Activated CD8-positive, alpha-beta memory T cell treated with anti-CD3 and anti-CD28 coated beads for 36 hours (primary cell): ENCODE measurements at regions not wholly inside any gene's neighbourhood (a gene's known extent, or its start where the extent isn't known, plus 50 kb on each side); places are given as distances from the start of the nearest gene placed in this dataset.

Experiments used
- CTCF ChIA-PET: fragments of 350-600 bp; sonication (Branson Sonifier 250); formaldehyde crosslinking; loops from one replicate; lab custom pipeline; 2021; ENCODE audit warnings: antibody characterized with exemption; lab: Charles Lee
- POLR2A ChIA-PET: fragments of 350-600 bp; sonication (Branson Sonifier 250); formaldehyde crosslinking; loops from one replicate; lab custom pipeline; 2021; ENCODE audit warnings: antibody characterized with exemption; lab: Charles Lee

DNA sequence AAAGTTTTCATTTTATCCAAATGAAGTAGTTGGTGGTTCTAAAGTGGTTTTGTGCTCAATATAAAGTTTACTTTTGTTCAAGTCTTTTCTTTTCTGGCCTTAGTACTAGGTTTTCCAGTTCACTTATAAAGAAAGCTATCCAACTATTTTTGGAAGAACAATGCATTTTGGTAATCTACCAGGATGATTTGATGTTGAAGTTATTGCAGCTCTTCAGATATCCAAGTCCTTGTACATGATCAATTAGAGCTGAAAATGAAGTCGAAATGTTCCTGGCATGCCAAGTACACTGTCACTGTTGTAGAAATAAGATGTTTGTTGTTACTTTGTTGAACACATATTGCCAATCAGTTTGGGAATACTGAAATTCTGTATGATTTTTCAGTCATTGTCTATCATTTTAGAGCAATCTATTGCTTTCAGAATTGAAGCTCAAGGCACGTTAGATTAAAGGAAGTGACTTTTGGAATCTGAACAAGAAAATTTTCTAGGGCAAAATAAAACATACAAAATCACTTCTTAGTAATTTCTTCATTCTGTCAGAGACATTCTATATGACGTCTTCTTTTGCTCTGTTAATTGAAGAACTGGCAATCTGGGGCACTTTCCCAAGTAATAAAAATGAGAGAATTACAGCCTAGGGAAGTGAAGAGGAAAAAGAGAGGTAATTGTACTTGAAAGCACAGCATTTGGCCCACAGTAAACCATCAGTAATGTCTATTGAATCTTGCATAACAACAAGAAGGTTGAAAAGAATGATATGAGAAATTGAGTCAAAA, 232.3 kb downstream of the MREG start:
- CTCF ChIA-PET: no interaction called here
- POLR2A ChIA-PET: no interaction called here

DNA sequence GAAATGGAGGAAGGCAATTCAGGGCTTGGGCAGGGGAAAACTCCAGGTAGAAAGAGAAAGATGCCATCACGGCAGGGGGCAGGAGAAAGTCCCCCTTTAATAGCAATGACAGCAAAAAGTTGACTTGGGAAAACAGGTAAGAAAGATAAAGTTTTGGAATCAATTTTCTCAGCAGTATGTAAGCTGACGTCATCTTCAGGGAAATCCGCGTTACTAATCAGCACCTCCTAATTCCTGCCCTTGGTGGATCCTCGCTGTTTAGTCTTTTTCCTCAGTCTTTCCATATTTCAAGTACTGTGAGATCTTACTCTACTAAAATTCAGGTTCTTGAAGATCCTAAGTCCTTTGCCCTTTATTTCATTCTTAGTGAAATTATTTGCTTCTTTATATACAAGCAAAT, 233.0 kb downstream of the MREG start:
- ChIA-PET POLR2A (no interaction called here), CTCF (no interaction called here)

DNA sequence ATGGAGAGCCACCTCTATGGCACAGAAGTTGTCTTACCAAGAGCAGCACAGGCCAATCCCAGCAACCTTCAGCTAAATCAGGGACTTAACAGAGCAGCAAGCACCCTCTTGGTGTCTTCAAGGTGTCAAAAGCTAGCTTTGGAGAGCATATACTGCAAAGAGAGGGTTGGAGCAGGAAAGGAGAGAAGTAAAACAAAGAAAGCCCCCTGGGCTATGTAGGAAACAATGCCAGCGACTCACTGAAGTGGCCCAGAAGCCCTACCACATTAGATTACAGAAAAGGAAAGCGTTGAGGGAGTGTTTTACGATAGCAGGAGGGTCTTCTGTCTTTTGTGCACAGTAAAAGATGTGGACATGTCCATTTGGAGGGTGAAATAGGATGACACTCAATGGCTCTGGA, 233.4 kb downstream of the MREG start:
- ChIA-PET POLR2A (no interaction called here), CTCF (no interaction called here)

DNA sequence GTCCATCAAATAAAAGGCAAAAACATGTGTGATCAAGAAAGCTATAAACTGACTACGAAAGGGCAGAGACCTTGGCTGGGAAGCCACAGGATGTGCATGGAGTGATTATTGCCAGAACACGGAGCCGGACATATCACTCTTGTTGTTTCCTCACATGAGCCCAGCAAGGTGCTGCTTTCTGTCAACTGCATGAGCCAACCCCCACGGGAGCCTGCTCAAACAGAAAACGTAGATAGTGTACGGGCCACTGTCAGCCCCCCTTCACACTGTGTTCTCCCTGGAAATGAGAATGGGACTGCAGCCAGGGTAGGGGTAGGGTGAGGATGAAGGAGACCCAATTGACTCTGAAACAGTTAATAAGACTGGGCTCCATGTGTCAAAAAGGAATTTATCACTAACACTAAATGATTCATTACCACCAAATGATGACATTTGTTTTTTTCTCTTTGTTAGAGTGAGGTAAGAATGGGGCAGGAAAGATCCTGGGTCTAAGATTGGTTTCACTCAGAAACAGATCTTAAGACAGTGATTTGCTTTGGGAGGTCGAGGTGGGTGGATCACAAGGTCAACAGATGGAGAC, 235.8 kb downstream of the MREG start:
- ChIA-PET CTCF (no interaction called here), POLR2A (no interaction called here)

DNA sequence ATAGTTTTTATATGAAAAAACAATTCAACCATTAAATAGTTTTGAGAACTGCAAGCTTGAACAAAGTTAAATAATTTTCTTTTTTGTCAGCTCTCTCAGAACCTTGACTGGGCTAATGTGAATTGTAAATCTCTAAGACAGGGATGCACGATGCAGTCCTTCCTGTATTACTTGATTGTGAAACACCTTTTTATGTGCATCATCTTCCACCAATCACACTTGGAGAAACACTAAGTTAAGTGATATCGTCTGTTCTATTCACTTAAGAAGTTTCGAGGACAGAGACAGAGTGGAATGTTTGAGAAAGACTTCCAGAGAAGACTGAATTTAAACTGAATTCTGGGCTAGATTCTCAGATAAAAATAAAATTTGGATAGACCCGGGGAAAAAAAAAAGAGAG, 238.2 kb downstream of the MREG start:
- CTCF ChIA-PET: no interaction called here

DNA sequence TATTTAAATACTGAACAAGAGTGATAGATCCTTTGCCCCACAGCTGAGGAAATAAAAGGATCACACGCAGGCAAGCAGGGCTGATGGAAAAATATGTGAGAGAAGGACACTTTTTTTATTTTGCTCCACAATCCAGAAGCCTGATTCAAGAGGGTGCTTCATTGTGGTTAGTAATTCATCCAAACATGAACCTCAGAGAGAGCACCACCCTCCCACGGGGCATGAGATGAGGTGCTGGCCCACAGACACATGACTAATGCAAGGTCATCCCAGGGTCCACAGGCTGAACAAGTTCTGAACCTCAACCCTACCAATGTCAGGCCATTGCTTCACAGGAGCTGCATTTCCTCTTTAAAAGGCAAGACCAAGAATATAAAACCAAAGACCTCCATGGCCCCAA, 239.6 kb downstream of the MREG start:
- CTCF ChIA-PET: interaction anchor here (1.1 kb wide), 1 partner anchor 13 kb away, joined by 4 read pairs; no protein-coding TSS in a partner anchor
- POLR2A ChIA-PET: no interaction called here

More for the DNA sequence above, 238.2 kb downstream of the MREG start:
- POLR2A ChIA-PET: no interaction called here

DNA sequence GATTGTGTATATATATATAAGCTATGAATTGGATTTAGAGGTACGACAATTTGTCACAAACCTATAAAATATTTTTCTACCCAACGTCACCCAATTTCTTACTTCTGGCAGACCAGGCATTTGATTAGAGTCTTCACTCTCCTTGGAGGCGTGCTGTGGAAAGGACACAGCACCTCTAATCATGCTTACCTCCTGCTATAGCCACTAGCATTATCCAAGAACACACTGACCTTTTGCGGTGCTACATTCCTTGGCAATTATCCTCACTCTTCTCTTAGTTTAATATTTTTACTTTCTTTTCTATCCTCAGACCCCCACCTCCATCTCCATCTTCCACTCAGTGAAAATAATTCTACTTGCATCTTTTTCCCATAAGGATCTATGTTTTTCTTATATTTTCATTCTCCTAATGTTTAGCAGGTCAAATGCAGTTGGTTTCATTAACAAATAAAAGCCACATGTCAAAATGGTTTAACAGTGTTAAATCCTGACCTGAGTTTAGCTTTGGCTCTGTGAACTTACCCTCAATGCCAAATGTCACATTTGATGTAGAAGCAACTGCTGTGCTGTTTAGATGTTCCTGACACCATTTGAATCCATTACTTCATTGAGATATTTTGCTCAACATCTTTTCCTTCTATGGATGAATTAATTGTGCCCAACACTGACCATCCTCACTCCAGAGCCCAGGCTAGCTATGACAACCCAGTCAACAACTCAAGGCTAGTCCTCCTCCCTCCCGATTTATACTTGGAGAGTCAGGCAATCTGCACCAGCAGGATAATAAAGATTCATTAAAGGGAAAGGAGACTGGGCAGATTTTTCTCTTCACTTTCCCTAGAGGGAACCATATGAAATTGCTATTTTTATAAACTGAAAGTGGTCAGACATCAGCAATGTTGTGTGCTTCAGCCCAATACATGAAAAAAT, 240.5 kb downstream of the MREG start:
- ChIA-PET CTCF (no interaction called here), POLR2A (no interaction called here)

DNA sequence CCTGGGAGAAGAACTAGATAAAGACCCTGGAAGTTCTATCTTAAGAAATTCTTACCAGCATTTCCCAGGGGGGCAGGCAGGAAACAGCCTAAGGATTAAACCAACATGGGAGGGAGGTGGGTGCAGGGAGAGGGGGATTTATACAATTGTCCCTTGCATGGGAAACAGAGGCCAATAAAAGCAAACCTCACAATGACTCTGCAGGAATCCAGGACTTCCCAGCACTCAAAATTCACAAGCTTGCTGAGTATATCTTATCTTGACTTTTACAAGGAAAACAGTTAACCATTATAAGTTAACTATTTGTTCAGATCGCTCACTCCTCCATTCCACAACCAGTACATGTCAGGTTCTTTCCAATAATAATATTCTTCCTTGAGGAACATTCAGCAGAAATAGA, 241.3 kb downstream of the MREG start:
- CTCF ChIA-PET: no interaction called here
- POLR2A ChIA-PET: no interaction called here

DNA sequence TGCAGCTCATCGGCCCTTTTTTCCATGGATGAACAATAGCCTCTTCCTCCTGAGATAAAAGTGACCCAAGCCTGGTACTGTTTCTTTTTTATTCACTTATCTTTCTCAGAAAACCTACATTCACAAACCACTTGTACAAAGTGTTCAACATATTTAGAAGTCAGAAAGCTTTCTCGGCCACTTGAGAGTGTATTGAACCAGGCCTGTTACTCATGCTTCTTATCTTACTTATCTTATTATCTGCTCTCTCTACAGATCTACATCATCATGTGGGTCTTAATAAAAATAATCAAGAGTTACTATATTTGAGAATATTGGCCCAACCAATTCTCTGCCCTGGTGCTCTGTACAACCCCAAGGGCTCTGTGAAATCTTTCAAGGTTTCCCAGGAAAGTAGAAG, 242.1 kb downstream of the MREG start:
- CTCF ChIA-PET: no interaction called here
- POLR2A ChIA-PET: no interaction called here

DNA sequence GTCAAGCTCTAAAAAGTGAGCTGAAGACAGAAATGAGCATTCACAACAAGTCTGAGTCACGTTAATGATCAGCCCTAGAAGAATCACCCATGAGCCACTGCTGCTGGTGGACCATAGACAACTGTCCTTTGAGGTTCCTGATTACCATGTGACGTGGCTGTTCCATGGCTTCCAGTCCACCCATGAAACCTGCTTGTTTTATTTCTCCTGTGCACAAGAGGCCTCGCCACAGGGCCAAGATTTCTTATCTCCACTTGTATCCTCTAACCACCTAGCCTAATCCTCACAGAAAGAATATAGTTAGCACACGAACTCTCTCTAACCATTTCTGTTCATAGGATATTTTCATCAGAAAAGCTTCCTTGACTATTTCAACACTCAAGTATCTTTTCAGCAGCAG, 242.7 kb downstream of the MREG start:
- ChIA-PET POLR2A (no interaction called here), CTCF (no interaction called here)

DNA sequence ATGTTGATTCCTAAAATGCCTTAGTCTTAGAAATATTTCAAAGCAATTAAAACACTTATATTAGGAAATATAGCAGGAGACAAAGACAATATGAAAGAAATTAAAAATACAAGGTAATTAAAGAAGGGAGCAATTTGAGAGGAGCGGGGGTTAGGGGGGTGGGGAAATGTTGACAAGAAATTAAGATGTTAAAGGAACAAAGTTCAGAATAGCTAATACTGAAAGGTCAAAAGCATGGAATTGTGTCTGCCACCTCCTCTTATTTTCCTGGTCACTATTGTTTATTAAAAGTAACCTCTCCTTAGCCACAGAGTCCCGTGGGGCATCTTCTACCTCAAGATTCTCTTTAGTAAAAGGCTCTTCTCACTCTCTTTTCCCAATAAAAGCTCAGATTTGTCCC, 244.1 kb downstream of the MREG start:
- ChIA-PET POLR2A (no interaction called here), CTCF (no interaction called here)

DNA sequence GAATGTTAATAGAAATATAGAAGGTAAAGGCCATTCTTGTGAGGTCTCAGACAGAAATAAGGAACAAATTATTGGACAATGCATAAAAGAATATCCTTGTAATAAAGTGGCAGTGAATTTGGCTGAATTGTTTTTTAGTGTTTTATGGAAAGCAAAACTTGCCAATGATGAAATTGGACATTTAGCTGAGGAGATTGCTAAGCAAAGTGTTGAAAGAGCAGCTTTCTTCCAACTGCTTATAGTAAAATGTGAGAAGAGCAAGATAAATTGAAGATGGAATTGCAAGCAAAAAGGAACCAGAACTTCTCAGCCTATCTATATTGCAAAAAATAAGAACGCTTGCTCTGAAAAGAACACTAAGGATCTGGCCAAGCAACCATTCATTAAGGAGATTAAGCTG, 245.7 kb downstream of the MREG start:
- POLR2A ChIA-PET: no interaction called here
- CTCF ChIA-PET: no interaction called here

DNA sequence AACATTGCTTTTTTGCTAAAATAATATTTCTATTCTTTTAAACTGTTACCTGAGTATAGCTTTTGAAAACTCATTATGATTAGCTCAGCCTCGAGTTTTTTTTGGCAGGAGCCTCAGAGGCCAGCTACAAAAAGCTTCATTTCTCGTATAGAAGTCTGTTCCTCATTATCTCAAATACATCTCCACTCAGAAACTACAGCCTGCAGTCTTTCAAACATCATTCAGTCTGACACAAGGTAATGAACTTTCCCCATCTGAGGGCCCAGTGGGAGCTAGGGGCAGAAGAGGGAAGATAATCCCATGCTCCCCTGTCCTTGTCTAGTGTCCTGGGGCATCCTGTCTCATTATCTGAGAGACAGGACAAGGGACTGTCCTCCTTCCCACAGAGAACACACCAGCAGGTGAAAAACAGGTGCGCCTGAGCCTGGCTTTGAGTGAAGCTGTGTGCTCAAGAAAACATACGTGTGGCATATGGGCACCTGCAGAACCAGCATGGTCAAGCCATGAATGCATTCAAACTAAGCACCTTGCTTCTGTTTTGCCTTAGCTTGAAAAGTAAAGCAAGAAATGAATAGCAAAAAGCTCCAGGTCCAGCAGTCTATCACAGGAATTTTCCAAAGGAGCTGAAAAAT, 247.5 kb downstream of the MREG start:
- POLR2A ChIA-PET: no interaction called here
- CTCF ChIA-PET: no interaction called here

DNA sequence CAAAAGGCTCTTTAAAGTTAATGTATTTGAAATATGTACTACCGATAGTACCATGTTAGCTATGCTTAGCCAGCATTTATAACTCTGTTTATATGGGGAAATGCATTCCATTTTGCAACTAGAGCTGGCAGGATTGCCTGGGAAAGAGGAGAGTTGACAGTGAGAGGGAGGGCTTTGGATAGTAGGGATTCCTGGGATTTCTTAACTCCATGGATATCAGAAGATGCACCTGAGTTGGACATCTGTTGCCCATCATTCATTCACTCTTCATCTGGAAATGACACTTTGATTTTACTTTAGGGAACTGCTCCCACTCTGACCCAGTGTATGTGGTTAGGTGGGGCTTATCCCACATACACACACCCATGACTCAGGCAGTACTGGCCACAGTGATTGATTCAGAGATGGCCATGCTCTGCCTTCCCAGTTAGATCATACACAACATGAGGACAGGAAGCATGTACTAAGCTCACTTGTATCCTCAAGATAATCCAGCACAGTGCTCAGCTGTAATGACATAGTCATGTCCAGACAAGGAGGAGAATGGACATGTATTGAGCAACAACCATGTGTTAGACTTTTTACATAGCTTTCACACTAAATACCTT, 248.8 kb downstream of the MREG start:
- CTCF ChIA-PET: no interaction called here
- POLR2A ChIA-PET: no interaction called here

DNA sequence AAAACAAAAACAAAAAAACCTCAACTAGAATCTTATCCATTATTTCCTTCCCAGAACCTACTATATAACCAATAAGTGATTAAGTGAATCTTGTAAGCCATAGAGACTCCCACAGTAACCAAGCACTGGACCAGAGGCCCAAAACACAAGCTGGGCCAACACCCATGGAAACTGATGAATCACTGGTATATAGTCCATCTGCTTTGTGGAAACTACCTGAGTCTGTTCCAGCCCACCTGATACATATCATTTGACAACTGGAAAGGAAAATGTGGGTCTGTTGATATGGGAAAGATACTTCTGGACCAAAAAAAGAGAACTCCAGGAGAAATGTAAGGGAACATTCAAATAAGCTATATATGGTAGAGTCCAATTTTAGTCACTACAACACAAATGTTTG, 252.8 kb downstream of the MREG start:
- ChIA-PET POLR2A (no interaction called here), CTCF (interaction anchor here (0.6 to 1.1 kb wide), 3 partner anchors 14 to 159 kb away, joined by 3 to 4 read pairs (median 3); no protein-coding TSS in a partner anchor)

DNA sequence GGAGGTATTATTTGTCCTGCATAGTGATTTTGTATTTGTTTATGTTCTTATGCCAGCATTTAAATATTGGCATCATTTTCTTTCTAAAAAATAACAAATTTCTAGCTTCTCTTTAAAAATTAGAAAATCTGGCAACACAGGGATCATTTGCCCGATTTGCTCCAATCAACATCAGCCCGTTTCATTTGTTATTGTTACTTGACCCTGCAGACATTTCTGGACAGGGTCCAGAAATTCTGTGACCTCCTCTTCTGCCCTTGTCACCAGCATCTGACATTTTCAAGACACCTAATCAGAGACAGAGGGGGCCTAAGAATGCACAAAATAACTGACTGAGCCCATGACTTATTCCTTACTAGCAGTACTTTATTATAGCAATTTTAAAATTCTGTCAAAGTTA, 253.3 kb downstream of the MREG start:
- ChIA-PET CTCF (interaction anchor here (0.6 to 1.1 kb wide), 3 partner anchors 14 to 160 kb away, joined by 3 to 4 read pairs (median 3); no protein-coding TSS in a partner anchor), POLR2A (no interaction called here)

DNA sequence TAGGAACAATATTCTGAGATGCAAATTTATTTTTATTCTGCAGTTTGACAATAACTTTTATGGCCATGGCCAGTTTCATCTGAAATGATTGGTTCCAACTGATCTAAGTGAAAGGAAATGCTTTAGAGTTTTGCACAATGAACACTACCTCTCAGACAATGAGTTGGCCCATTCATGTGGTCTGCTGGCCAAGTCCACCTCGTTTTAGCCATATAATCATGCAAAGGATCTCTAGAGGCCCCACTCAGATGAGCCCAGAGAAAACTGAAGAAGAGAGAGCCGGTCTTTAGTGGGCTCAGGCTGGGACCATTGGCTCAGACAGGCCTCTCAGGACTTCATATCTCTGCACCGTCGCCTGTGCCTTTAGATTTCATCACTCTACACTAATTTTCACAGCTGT, 254.7 kb downstream of the MREG start:
- POLR2A ChIA-PET: no interaction called here
- CTCF ChIA-PET: no interaction called here

DNA sequence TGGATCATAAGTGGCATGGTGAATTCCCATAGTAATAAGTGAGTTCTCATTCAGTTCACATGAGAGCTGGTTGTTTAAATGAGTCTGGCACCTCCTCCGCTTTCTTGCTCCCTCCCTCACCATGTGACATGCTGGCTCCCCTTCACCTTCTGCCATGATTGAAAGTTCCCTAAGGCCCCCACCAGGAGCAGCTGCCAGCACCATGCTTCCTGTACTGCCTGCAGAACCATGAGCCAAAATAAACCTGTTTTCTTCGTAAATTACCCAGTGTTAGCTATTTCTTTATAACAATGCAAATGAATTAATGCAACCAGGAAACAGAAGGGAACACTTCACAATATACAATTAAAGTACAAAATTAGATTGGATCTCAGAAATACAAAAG, 257.0 kb downstream of the MREG start:
- ChIA-PET POLR2A (no interaction called here), CTCF (no interaction called here)

DNA sequence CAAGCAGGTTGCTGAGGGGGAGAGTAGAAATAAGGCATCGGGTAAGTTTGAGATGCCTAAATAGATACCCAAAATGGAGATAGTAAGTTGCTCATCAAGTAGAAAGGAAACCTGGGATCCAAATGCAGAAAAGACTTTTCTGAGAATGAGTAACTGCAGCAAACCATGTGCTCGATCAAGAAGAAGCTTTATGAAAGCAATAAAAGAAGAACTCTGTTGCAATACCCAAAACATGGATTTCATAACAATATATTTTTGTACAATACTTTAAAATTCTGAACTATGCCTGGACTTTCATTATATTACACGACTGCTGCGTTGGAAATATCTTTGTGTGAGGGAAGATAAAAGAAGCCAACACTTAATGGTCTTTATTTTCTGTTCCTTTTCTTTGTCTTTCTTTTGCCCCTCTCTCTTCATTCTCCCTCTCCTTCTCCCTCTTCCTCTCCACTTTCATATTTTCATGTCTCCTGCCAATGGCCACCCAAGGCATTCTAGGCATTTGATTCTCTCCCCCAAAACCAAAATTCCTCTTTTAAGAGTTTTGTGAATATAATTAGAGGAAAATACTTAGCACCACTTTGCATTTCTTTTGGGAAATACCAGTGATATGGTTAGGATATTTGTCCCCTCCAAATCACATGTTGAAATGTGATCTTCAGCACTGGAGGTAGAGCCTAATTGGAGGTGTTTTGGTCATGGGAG, 257.6 kb downstream of the MREG start:
- POLR2A ChIA-PET: no interaction called here
- CTCF ChIA-PET: no interaction called here
